GM19023 (cell line): ENCODE measurements at regions not wholly inside any gene's neighbourhood (a gene's known extent, or its start where the extent isn't known, plus 50 kb on each side); places are given as distances from the start of the nearest gene placed in this dataset.
"Not testable (repeated sequence)": the region's sequence is repeated elsewhere in the genome, so short reads cannot be mapped to it uniquely, and the experiment has no call there.

Source experiments
- ATAC-seq: cut with Tn5 transposase; IDR thresholded peaks from one replicate; pipeline ENCODE4 v1.9.1; 2021; ENCODE audit warnings: mild to moderate bottlenecking, moderate library complexity; ENCODE audit not compliant: unreplicated experiment

DNA sequence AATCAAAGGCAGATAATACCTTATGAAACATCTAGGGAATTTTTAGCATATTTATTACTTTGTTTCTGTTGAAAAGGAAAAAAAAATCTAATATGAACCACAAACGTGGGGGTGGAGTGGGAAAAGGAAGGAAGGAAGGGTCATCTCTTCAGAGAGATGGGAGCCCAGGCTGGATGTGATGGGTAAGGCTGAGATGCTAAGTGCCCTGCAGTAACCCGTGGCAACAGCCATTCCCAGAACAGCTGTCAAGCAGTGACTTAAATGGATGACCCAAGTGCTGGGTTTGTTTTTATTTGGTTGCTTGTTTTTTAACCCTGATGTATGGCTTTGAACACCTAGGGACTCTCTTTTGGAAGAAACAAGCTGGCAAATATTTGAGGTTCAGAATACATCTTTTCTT lies 50.7 kb upstream of the KLF7 start:
- no peak for ATAC-seq

DNA sequence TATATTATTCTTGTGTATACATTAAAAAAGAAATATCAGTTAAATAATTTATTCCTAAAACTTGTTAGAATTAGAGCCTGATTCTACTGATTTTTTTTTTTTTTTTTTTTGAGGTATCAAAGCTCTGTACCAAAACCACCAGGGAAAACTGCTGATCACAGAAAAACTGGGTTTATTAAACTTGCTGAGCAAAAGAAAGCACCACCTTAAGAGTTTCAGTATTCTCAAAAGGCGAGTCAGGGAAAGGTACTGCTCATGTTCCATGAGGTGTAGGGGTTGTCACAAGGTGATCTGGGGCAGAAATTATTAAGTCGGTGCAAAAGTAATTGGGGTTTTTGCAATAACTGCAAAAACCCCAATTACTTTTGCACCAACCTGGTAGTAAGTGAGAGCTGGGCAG lies 51.7 kb upstream of the KLF7 start:
- ATAC-seq = no peak

GRCh38 chr2:207219081-207219630 lies 53.4 kb upstream of the KLF7 start:
- ATAC-seq = no peak

- no peak for ATAC-seq
Measured at GRCh38 chr2:207219676-207220501, 54.1 kb upstream of the KLF7 start.

- ATAC-seq = no peak
Measured at GRCh38 chr2:207221731-207222130, 56.0 kb upstream of the KLF7 start.

- peak; percentile 79 for ATAC-seq
Measured at GRCh38 chr2:207223051-207223450, 57.3 kb upstream of the KLF7 start.

DNA sequence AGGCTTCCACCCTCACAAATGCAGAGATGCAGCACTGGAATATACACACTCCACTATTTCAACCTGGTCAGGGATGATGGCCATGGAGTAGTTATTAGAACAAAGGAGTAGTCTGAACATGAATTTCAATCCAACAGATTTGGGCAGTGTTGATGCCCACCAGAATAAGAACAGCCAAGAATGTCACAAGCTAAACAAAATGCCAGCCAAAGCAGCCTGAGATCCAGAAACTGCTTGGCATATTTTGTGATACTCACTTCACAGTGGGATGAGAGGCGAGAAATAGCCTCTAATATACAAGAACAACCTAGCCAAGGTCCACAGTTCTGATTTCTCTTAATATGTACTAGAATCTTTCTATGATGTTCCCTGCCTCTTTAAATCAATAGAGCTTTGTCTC lies 58.6 kb upstream of the KLF7 start:
- ATAC-seq = no peak

DNA sequence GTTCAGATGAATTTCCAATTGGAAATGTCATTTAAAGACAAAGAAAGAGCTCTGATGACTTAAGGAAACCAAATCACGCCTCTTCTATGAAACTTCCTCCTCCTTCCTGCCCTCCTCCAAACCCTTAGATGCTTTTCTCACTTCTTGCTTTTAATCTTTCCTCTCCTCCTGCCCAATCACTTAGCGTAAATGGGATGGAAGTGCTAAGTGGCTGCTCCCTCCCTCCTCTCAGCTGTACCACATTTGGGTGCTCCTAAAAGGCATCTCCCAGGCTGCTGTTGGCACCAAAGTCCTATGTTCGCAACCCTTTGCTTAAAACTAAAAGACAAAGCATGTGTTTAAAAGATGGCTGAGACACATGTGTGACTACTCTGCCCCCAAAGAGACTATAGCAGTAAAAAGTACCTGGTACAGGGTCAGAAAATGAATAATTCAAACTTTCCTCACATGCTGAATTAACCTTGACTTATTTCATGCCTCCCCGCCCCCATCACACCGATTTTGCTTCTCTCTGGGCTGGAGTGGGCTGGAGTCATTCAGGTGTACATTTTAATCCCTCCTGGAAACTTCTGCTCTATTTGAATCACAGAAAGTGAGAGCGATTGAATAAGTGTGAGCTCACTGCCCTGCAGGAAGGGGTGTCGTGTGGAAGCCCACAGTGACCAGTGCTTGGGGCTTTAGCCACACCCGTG lies 59.2 kb upstream of the KLF7 start:
- no peak for ATAC-seq

DNA sequence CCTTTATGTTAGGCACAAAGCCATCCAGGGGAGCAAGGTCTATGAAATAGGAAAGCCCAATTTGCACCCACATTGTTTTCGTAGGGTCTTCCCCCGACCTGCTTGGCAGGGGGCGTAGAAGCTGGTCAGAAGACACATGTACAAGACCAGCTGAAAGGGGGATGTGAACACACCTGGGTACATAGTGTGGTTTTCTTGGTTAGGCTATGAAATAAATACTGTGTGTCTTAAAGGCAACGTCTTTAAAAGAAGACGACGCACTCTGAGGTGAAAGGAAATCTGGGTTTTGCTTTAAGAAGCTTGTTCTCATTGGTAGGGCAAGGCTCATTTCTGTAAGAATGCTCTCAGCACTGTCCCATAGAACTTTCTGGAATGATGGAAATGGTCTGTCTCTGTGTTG lies 60.0 kb upstream of the KLF7 start:
- no peak for ATAC-seq

- ATAC-seq = no peak
Measured at GRCh38 chr2:207226243-207226642, 60.5 kb upstream of the KLF7 start.

DNA sequence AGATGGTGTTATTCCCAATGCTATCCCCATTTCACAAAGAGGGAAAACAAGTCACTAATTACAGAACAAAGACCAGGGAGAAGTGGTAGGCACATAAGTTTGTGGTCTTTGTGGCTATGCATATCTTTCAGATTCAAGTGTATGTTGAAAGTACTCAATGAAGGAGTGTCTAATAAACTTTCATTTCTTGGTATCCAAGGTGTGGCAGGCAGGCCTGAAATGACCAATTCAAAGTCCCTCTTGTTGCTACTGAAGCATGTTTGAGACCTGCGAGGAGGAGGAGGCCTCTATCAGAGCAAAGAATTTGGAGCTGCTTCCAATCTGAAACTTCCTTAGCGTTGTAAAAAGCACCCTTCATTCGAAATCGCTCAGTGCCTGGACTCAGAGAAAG lies 60.9 kb upstream of the KLF7 start:
- no peak for ATAC-seq

- no peak for ATAC-seq
Measured at GRCh38 chr2:207227062-207227748, 61.5 kb upstream of the KLF7 start.

- no peak for ATAC-seq
Measured at GRCh38 chr2:207227749-207228145, 62.0 kb upstream of the KLF7 start.

DNA sequence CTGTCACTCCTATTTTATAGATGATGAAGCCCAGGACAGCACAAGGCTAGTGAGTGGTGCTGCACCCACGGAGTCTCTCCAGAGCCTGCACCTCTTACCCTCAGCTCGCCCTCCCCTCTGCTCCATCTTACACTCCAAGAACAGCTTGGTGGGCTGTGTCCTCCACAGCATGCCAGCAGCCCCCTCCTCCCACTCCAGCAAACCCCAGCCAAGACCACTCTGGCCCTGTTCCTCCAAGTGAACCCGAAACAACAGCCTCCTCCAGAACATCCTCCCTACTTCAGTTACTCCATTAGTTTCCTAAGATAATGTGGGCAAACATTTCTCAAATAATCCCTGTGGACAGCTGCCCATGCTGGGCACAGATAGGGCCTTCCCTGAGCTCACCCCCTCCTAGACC lies 62.7 kb upstream of the KLF7 start:
- ATAC-seq = no peak

- ATAC-seq = no peak
Measured at GRCh38 chr2:207229161-207229560, 63.4 kb upstream of the KLF7 start.

DNA sequence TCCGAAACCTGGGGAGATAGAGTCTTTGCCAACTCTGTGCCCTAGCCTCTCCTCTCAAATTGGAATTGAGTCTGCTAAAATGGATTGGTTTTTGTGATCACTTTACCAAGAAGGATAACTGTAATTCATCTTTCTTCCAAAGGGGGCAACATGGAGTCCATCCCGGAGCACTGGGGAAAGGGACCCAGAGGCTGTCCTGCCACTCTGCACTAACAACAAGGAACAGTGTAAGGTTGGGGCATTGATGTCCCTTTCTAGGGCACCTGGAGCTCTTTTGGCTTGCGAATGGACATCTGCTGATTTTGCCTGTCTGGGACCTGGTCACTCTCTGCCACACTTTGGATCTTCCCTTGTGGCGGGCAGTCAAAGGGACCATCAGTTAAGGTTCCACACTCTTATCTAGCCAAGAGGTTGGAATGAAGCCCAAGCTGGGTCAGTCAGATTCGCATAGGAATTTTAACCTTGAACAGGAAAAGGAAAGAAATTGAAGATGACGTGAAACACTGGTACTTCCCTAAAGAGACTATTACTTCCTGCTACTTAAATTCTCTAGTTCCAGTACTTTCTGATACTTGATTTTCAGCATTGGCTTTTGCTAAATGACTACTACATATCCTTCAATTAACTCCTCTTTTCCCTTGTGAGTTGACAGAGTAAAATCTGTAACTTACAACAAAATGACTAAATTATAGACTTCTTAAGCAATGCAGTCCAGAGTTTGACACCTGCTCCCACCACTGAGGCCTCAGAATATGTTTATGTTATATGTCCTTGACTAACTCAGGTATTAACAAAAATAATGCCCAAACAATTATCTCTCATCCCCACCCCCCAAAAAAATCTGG lies 64.7 kb upstream of the KLF7 start:
- ATAC-seq = no peak

DNA sequence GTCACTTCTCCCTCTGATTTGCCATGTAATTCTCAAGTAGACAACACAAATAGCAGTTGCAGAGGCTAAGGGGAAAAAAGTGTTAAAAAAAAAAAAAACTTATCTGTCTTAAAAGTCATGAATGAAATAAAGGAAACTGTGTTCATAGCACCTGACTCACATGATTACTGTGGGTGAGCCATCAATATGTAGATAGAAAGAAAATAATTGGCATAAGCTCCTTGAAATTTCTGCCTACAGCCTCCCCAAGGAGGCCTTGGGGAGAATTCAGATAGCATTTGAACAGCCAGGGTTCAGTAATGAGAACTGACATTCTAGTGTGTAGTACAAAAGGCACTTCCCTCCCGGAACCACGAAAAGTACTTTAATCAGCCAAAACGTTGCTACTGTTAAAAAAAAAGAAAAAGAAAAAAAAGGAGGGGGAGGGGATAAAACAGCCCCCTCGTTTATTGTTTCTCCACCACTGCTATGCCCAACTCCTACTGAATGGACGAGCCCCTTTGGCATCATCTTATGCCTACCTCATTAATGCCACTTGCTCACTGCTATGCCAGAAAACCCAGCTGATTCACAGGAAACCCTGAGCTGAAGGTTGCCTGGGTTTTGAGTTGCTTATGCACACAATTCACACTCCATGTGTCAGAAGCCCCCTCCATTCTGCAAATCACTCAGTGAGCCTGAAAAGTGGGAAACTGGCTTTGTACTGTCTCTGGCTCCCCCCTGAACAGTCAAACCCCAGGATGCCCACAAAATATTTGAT lies 65.5 kb upstream of the KLF7 start:
- ATAC-seq = no peak

GRCh38 chr2:207231967-207232366 lies 66.2 kb upstream of the KLF7 start:
- no peak for ATAC-seq

DNA sequence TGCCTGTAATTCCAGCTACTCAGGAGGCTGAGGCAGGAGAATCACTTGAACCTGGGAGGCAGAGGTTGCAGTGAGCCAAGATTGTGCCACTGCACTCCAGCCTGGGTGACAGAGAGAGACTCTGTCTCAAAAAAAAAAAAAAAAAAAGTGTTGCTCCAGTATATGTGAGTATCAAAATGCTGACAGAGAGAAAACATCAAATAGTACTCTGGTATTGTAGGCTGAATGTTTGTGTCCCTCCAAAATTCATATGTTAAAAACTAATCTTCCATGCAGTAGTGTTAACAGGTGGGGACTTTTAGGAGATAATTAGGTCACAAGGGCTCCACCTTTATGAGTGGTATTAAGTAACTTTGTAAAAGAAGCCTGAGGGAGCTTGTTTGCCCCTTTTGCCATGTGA lies 67.4 kb upstream of the KLF7 start:
- ATAC-seq = not testable (repeated sequence)

DNA sequence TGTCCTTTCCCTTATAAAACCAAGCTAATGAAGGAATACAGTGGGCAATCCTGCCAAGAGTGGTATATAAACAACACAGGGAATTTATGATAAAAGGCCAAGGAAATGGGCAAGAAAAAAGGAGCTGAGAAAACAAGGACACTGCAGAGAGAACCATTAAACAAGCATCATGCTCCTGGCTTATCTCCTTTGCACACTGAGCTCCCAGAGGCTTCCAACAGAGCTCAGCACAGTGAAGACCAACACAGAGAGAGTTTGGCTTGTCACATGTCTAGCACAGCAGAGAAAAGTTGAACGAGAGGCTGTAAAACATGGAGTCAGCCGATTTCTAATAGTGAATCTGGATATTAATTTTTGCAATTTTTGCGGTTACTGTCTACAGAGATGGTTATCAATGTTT lies 68.0 kb upstream of the KLF7 start:
- no peak for ATAC-seq
